GM21619 (cell line): ENCODE measurements at regions not wholly inside any gene's neighbourhood (a gene's known extent, or its start where the extent isn't known, plus 50 kb on each side); places are given as distances from the start of the nearest gene placed in this dataset.

Experiments
- ATAC-seq: cut with Tn5 transposase; IDR thresholded peaks from one replicate; pipeline ENCODE4 v1.9.1; 2021; ENCODE audit not compliant: unreplicated experiment

- no peak for ATAC-seq
Observed at GRCh38 chr14:100658181-100658886, 68.4 kb upstream of the DLK1 start.

DNA sequence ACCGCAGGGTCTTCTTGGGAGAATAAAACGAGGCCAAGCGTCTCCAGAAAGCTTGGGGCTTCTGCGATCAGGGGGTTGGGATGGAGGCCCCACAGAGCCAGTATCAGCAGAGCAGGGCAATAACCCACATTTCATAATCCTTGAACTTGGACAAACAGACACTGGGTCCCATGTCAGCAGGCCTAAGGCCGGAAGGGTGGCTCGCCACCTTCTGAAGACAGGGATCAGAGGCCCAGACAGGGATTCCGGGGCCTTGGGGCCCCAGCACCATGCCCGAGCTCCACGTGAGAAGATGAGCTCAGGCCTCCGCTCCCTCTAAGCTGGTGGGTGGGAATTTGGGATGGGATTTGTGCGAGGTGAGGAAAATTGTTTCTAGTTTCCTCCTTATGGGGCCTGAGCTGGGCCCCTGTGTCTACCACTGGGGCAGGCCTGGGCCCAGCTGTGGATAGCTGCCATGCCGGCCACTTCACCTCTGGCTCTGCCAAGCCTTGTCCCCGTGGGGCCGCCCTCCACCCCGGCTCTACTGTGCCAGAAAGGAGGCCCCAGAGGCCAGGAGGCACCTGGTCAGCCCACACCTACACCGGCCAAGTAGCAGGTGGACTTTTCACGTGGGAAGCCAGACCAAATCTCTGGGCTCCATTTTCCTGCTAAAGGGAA, 67.2 kb upstream of the DLK1 start:
- ATAC-seq: no peak

GRCh38 chr14:100660498-100660881, 66.2 kb upstream of the DLK1 start:
- no peak for ATAC-seq

- ATAC-seq: no peak
Observed at GRCh38 chr14:100660882-100661635, 65.6 kb upstream of the DLK1 start.

DNA sequence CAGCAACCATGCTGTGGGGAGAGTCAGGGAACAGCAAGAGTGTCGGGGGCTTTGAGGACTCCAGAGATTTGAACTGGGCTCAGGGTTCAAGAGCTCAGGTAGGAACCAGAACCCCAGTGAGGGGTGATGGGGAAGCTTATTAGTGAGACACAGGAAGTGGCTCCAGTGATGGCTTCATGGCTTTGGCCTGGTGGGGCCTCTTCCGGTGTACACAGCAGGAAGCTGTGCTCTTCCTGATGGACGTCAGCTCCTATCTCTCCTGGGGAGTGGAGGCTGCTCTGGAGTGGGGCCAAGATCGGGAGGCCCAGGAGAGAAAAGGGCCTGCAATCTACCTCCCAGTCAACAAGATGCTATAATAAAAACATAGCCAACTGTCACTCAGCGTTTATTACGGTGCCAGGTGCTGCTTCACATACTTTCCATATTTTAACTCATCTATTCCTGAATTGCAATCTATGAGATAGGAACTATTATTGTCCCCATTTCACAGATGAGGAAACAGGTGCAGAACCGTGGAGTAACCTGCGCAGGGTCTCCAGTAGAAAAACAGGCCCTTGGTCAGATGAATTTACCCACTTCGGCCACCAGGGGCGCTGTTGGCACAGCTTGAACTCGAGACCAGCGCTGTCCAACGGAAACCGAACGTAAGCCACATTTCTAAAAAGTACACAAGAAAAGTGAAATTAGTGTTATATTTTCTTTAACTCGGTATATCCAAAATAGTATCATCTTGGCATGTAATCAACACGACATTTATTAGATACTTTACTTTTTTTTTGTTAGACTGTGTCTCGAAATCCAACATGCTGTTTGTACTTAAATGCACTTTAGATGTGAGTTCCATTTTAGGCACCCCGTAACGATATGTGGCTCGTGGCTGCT, 63.6 kb upstream of the DLK1 start:
- ATAC-seq: peak; percentile 62

DNA sequence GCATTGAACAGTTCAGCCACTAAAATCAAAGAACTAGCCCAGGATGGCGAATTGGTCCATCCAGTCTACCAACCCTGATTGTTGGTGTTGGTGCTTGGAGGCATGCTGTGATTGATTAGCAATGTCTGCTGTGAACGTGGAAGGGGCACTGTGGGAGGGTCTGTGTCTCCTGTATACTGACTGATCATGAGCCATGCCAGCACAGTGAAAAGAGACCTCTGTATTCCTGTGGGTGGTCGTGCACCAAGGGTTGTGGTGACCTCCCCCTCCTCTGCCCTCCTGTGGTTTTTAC, 63.0 kb upstream of the DLK1 start:
- ATAC-seq: no peak

DNA sequence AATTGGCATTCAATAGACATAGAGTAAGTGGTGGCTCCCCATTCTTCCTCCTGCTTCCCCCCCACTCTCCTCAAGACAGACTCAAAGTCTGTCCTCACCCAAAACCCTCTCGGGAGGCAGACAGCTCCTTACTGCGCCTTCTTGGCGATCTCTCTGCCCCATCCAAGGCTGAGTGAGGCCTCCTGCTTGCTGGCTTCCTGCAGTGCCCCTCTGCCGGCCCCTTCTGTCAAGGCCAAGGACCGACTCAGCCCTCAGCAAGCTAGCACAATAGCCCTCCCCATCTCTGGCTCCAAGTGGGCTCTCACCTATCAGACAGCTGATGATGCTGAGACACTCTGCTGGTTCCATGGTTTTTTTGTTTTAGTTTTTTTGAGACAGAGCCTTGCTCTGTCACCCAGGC, 62.5 kb upstream of the DLK1 start:
- no peak for ATAC-seq

DNA sequence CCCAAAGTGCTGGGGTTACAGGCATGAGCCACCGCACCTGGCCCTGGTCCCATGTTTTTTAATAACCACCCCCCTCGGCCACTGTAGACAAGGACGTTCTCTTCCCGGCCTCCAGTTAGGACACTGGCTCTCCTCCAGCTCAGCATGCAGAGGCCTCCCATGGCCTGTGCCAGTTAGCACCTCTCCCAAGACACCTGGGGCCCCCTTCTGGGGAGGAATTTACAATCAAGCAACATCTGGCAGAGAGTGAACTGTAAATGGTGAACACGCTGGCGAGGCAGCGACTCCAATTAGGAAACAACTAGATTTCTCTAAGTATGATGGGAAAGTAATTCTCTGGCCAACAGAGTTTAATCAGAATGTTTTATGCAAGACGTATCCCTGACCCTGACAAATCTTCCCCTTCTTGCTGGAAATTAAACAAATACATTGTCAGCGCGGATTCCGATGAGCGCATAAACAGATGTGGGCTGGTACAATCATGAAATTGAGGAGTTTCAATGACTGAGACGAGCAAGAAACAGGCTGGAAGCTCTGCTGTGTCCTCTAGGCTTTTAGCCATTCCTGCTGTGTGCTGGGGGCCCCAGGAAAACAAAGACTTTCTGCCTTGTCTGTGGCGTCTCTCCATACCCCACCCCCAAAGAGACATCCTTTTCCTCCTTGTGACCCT, 61.7 kb upstream of the DLK1 start:
- no peak for ATAC-seq

DNA sequence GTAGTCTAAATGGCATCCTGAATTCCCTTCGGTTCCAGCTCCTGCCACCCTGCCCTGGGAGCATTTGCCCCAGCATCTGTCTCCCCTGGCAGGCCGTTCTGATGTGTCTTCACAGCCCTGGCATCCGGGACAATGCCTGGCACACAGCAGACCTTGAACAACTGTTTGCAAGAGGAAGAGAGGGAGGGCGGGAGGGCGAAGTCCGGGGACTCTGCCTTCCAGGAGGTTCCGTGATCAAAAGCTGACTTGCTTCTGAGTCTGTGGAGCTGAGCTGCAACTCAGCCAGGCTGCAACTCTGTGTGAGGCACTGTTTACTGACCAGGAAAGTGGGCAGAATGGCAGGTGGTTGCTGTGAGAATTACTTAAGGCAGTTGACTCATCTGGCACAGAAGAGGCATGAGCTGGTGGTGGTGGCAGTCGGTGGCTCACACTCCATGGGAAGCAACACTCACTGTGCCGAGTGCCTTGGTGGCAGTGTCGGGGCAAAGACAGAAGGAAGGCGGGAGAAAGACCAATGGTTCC, 61.1 kb upstream of the DLK1 start:
- ATAC-seq: no peak

GRCh38 chr14:100666403-100666802, 60.3 kb upstream of the DLK1 start:
- ATAC-seq: no peak

DNA sequence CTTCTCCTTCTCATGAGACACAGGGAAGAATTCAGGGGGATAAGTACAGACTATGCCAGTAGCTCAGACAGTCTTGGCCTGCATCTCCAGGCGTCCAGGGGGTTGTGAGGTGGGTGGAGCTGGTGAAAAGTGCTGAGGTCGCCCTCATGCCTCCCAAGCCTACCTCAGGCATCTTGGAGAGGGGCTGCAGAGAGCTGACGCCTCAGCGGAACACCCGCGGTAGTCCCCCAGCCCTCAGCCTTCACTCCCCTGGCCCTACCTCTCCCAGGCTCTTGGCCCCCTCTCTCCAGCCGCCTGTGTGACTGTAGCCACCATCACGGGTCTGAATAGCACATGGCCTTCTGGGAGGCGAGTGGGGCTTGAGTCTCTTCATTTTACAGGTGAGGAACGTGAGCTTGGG, 59.8 kb upstream of the DLK1 start:
- no peak for ATAC-seq

GRCh38 chr14:100667656-100668055, 59.0 kb upstream of the DLK1 start:
- ATAC-seq: no peak

- no peak for ATAC-seq
Observed at GRCh38 chr14:100668352-100668751, 58.3 kb upstream of the DLK1 start.

GRCh38 chr14:100669011-100669412, 57.7 kb upstream of the DLK1 start:
- ATAC-seq: no peak

DNA sequence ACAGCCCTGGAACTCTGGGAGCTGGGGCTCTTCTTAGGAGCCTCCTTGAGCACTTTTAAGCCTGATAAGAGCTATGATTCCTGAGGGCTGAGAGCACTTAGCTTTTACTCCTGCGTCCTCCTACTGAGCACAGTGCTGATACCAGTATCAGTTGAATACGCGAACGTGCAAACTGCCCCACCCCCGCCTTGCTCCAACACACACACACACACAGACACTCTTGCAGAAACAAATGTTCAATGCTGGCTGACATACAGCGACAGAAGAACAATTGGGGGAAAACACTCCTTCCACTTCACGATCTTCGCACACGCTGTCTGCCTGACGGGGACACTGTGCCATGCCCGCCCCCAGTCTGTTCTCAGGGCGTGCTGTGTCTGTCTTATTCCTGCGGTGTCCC, 57.2 kb upstream of the DLK1 start:
- ATAC-seq: no peak

DNA sequence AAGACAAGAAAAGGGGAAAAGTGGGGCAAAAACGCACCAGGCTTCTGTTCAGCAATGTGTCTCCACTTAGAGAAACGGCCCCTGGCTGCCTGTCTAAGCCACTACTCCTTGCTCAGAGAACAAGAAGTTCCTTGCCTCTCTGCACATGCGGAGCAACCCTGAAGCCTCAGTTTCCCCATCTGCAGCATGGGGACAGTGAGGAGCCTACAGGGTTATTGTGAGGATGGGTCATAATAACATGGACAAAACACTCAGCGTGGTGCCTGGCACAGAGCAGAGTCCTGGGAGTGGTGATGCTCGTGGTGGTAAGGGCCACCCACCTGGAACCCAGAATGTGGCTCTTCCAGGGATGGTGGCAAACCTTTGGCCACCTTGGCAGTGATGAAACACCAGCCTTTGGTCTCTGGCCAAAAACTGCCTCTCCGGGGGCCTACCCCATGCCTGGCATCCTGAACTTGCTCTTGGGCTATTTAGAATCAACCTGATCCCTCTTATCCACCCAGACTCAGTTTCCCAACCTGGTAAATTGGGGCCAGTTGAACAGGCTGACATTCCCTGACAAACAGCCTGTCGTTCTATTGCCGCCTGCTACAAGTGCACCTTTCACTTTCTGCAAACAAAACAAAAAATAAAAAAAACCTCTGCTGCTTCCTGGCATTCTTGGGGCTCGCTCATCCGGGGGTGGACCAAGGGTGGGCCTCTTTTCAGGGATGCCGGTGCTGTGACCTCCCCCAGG, 56.5 kb upstream of the DLK1 start:
- no peak for ATAC-seq

GRCh38 chr14:100670753-100671049, 56.0 kb upstream of the DLK1 start:
- no peak for ATAC-seq

GRCh38 chr14:100671386-100671901, 55.2 kb upstream of the DLK1 start:
- no peak for ATAC-seq

DNA sequence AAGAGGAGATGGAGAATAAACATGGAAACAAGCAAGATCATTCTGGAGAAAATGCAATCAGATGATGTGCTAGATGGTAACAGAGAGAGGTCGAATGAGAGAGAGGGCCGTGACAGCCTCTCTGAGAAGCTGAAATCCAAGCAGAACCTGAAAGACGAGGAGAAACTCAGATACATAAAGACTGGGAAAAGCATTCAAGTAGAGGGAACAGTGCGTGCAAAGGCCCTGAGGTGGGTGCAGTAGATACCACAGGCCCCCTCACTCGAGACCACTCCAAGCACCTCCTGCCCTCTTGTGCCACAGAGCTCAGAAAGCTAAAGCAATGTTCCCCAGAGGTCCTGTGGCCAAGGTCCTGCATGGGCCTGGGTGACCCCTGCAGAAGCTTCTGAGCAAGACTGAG, 54.8 kb upstream of the DLK1 start:
- no peak for ATAC-seq
